Liver (tissue), 7 donors: ENCODE measurements at regions not wholly inside any gene's neighbourhood (a gene's known extent, or its start where the extent isn't known, plus 50 kb on each side); places are given as distances from the start of the nearest gene placed in this dataset.

Source experiments
- DNase-seq: peaks from one replicate; pipeline ENCODE4 v3.0.0-alpha.2; 2017; ENCODE audit warnings: low spot score
- H3K27ac ChIP-seq, 2 donors: one replicate each; pipeline ENCODE4 v1.7.0; 2013; ENCODE audit warnings: inconsistent platforms in 2 of 2, low read length in 2 of 2, control low read depth in 1 of 2, low read depth in 1 of 2, mild to moderate bottlenecking in 1 of 2
- H3K27me3 ChIP-seq, 4 donors: one replicate each; pipeline versions ENCODE4 v1.6.1 to v1.7.0; 2013; ENCODE audit warnings: low read length in 3 of 4, inconsistent platforms in 1 of 4, mild to moderate bottlenecking in 1 of 4, moderate library complexity in 1 of 4; ENCODE audit not compliant: control insufficient read depth in 4 of 4, insufficient read depth in 4 of 4
- H3K36me3 ChIP-seq, 4 donors: one replicate each; pipeline versions ENCODE4 v1.6.1 to v1.7.0; 2013; ENCODE audit warnings: low read length in 3 of 4, mild to moderate bottlenecking in 3 of 4, low read depth in 1 of 4, moderate library complexity in 1 of 4; ENCODE audit not compliant: control insufficient read depth in 4 of 4, insufficient read depth in 3 of 4
- H3K4me1 ChIP-seq, 4 donors: one replicate each; pipeline versions ENCODE4 v1.6.1 to v1.7.0; 2013; ENCODE audit warnings: low read length in 3 of 4, mild to moderate bottlenecking in 3 of 4, moderate library complexity in 1 of 4; ENCODE audit not compliant: control insufficient read depth in 4 of 4, insufficient read depth in 4 of 4
- H3K4me3 ChIP-seq, 3 donors: one replicate each; pipeline versions ENCODE4 v1.6.1 to v1.7.0; 2013; ENCODE audit warnings: low read length in 3 of 3, control low read depth in 1 of 3, low read depth in 1 of 3, mild to moderate bottlenecking in 1 of 3
- H3K9ac ChIP-seq, 2 donors: one replicate each; pipeline ENCODE4 v1.7.0; 2013; ENCODE audit warnings: low read length in 2 of 2, mild to moderate bottlenecking in 2 of 2, moderate library complexity in 2 of 2, control low read depth in 1 of 2, low read depth in 1 of 2
- H3K9me3 ChIP-seq, 4 donors: one replicate each; pipeline versions ENCODE4 v1.6.1 to v1.7.0; 2013; ENCODE audit warnings: low read length in 3 of 4; ENCODE audit not compliant: control insufficient read depth in 4 of 4
- EGR1 ChIP-seq, 2 donors: IDR thresholded peaks; 2 replicates each; pipeline ENCODE4 v1.6.1; 2016 to 2018; ENCODE audit warnings: antibody characterized with exemption in 2 of 2, low read depth in 2 of 2
- FOXA1 ChIP-seq: IDR thresholded peaks from 2 replicates; pipeline ENCODE4 v1.6.1; 2016; ENCODE audit warnings: antibody characterized with exemption
- FOXA2 ChIP-seq: IDR thresholded peaks from 2 replicates; pipeline ENCODE4 v1.6.1; 2016; ENCODE audit warnings: antibody characterized with exemption
- GABPA ChIP-seq, 2 donors: IDR thresholded peaks in 1 of 2; conservative IDR thresholded peaks in 1 of 2; 2 replicates each; pipeline ENCODE4 v1.6.1; 2016; ENCODE audit warnings: antibody characterized with exemption in 2 of 2, mild to moderate bottlenecking in 1 of 2, moderate library complexity in 1 of 2
- HNF4A ChIP-seq, 2 donors: conservative IDR thresholded peaks; 2 replicates each; pipeline ENCODE4 v1.6.1; 2016; ENCODE audit warnings: antibody characterized with exemption in 2 of 2, mild to moderate bottlenecking in 2 of 2
- HNF4G ChIP-seq: IDR thresholded peaks from 2 replicates; pipeline ENCODE4 v1.6.1; 2016; ENCODE audit warnings: antibody characterized with exemption
- JUND ChIP-seq, 2 donors: IDR thresholded peaks; 2 replicates each; pipeline ENCODE4 v1.6.1; 2016; ENCODE audit warnings: antibody characterized with exemption in 2 of 2
- NR2F2 ChIP-seq: IDR thresholded peaks from 2 replicates; pipeline ENCODE4 v1.6.1; 2016; ENCODE audit warnings: antibody characterized with exemption
- RAD21 ChIP-seq, 2 donors: IDR thresholded peaks; 2 replicates each; pipeline ENCODE4 v1.6.1; 2016; ENCODE audit warnings: antibody characterized with exemption in 2 of 2, mild to moderate bottlenecking in 2 of 2
- RXRA ChIP-seq, 2 donors: IDR thresholded peaks; 2 replicates each; pipeline ENCODE4 v1.6.1; 2017 to 2018; ENCODE audit warnings: antibody characterized with exemption in 2 of 2, mild to moderate bottlenecking in 1 of 2
- SP1 ChIP-seq: IDR thresholded peaks from 2 replicates; pipeline ENCODE4 v1.6.1; 2018; ENCODE audit warnings: antibody characterized with exemption, mild to moderate bottlenecking
- YY1 ChIP-seq: IDR thresholded peaks from 2 replicates; pipeline ENCODE4 v1.6.1; 2016; ENCODE audit warnings: antibody characterized with exemption, mild to moderate bottlenecking
- WGBS: extraction: QIAGEN DNeasy Blood & Tissue Kit; methylation state at CpG from one replicate; pipeline ENCODE4 v1.1.7; 2013; 5-methylcytosine and 5-hydroxymethylcytosine counted together
- TF ChIP-seq, protein P1 (sequence below): IDR thresholded peaks from 2 replicates; pipeline ENCODE4 v1.6.1; 2016; ENCODE audit warnings: antibody characterized with exemption, mild to moderate bottlenecking
- TF ChIP-seq, protein P2 (sequence below): IDR thresholded peaks from 2 replicates; pipeline ENCODE4 v1.6.1; 2016; ENCODE audit warnings: antibody characterized with exemption
- TF ChIP-seq, protein P3 (sequence below): IDR thresholded peaks from 2 replicates; pipeline ENCODE4 v1.6.1; 2016; ENCODE audit warnings: antibody characterized with exemption
- TF ChIP-seq, protein P4 (sequence below): IDR thresholded peaks from 2 replicates; pipeline ENCODE4 v1.6.1; 2016; ENCODE audit warnings: antibody characterized with exemption
- donor health status: healthy.
- donor health status: healthy.
- donor health status: healthy.
- donor health status: healthy.

DNA sequence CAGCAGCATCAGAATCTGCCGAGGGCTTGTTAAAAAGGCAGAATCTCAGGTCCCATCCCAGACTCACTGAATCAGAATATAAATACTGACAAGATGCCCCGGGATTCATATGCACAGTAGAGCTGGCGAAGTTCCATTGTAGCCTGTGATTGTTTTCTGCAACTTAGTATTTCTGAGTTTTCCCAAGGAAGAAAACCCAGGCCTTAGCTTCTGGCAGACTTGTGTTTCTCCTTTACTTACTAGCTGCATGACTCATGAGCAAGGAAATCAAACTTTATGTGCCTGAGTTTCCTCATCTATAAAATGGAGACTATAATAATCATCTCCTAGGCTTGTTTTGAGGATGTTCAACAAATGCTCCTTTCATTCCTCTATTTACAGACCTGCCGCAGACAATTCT lies 278.5 kb upstream of the PLEKHG7 start:
- DNase-seq, result no peak
- Histone ChIP-seq H3K36me3 (no peaks in the 10 kb centered on the region), H3K9ac (no peak overlapping the region), H3K9me3 (no peaks in the 10 kb centered on the region), H3K4me1 (no peaks in the 10 kb centered on the region), H3K27me3 (no peaks in the 10 kb centered on the region), H3K4me3 (no peak overlapping the region), H3K27ac (no peak overlapping the region)
- TF ChIP-seq, protein P1, sequence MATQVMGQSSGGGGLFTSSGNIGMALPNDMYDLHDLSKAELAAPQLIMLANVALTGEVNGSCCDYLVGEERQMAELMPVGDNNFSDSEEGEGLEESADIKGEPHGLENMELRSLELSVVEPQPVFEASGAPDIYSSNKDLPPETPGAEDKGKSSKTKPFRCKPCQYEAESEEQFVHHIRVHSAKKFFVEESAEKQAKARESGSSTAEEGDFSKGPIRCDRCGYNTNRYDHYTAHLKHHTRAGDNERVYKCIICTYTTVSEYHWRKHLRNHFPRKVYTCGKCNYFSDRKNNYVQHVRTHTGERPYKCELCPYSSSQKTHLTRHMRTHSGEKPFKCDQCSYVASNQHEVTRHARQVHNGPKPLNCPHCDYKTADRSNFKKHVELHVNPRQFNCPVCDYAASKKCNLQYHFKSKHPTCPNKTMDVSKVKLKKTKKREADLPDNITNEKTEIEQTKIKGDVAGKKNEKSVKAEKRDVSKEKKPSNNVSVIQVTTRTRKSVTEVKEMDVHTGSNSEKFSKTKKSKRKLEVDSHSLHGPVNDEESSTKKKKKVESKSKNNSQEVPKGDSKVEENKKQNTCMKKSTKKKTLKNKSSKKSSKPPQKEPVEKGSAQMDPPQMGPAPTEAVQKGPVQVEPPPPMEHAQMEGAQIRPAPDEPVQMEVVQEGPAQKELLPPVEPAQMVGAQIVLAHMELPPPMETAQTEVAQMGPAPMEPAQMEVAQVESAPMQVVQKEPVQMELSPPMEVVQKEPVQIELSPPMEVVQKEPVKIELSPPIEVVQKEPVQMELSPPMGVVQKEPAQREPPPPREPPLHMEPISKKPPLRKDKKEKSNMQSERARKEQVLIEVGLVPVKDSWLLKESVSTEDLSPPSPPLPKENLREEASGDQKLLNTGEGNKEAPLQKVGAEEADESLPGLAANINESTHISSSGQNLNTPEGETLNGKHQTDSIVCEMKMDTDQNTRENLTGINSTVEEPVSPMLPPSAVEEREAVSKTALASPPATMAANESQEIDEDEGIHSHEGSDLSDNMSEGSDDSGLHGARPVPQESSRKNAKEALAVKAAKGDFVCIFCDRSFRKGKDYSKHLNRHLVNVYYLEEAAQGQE, result no peak
- TF ChIP-seq, protein P2, sequence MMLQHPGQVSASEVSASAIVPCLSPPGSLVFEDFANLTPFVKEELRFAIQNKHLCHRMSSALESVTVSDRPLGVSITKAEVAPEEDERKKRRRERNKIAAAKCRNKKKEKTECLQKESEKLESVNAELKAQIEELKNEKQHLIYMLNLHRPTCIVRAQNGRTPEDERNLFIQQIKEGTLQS, result no peak
- TF ChIP-seq HNF4G (no peak), HNF4A (conservative IDR thresholded peaks at IDR 0.05) (no peak), FOXA2 (no peak), RAD21 (IDR thresholded peaks at IDR 0.05) (no peak), EGR1 (IDR thresholded peaks at IDR 0.05; ENCODE audit: low read depth in 2 of 2) (no peak)
- TF ChIP-seq, protein P3, sequence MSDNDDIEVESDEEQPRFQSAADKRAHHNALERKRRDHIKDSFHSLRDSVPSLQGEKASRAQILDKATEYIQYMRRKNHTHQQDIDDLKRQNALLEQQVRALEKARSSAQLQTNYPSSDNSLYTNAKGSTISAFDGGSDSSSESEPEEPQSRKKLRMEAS, result no peak
- WGBS, result 85% methylated on average over 4 of the region's 4 CpGs

DNA sequence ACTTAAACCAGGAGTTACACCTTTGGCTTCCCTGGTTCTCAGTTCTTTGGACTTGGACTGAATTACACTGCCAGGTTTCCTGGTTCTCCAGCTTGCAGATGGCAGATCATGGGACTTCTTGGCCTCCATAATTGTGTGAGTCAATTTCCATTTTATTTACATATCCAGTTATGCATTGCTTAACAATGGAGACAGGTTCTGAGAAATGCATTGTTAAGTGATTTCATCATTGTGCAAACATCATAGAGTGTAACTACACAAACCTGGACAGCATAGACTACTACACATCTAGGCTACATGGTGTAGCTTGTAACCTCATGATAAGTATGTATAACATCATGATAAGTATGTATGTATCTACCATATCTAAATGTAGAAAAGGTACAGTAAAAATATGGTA lies 276.1 kb upstream of the BTG1 start:
- no peaks in the 10 kb centered on the region for H3K4me1 ChIP-seq
- H3K36me3 ChIP-seq, result no peaks in the 10 kb centered on the region
- H3K9me3 ChIP-seq, result no peaks in the 10 kb centered on the region
- no peak overlapping the region for H3K27ac ChIP-seq
- H3K4me3 ChIP-seq, result no peak overlapping the region
- no peak for TF ChIP-seq HNF4A (conservative IDR thresholded peaks at IDR 0.05)
- TF ChIP-seq, protein P2, result no peak
- no peak for TF ChIP-seq NR2F2
- TF ChIP-seq SP1, result no peak
- no peak for TF ChIP-seq EGR1 (IDR thresholded peaks at IDR 0.05; ENCODE audit: low read depth in 2 of 2)
- no peak for TF ChIP-seq RXRA (IDR thresholded peaks at IDR 0.05)
- no peak overlapping the region for H3K9ac ChIP-seq
- no peak for DNase-seq
- no peaks in the 10 kb centered on the region for H3K27me3 ChIP-seq

DNA sequence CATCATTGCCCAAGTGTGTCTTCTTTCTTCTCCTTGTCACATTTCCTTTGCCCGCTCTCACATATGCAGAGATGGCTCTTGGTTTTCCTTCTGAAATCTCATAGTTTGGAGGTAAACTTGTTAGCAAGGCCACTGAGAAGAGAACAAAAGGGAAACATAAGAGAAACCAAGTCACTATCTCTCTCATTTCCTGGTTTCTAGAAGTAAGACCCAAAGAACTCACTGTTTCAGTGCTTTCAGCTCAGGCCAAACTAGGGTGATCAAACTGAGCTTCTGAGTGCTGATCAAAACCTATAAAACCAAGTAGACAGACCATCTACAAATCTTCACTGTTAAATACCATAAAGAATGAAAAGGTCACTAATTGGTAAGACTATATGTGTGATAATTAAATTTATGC lies 275.4 kb upstream of the BTG1 start:
- 98% methylated on average over 1 of the region's 1 CpG for WGBS
- TF ChIP-seq NR2F2, result no peak
- TF ChIP-seq HNF4G, result no peak
- TF ChIP-seq FOXA2, result no peak
- TF ChIP-seq, protein P3, result no peak
- no peak for TF ChIP-seq JUND (IDR thresholded peaks at IDR 0.05)
- no peak for TF ChIP-seq RAD21 (IDR thresholded peaks at IDR 0.05)
- no peak for TF ChIP-seq SP1
- TF ChIP-seq, protein P1, result no peak
- TF ChIP-seq RXRA (IDR thresholded peaks at IDR 0.05), result no peak
- no peak for TF ChIP-seq YY1
- TF ChIP-seq, protein P4, sequence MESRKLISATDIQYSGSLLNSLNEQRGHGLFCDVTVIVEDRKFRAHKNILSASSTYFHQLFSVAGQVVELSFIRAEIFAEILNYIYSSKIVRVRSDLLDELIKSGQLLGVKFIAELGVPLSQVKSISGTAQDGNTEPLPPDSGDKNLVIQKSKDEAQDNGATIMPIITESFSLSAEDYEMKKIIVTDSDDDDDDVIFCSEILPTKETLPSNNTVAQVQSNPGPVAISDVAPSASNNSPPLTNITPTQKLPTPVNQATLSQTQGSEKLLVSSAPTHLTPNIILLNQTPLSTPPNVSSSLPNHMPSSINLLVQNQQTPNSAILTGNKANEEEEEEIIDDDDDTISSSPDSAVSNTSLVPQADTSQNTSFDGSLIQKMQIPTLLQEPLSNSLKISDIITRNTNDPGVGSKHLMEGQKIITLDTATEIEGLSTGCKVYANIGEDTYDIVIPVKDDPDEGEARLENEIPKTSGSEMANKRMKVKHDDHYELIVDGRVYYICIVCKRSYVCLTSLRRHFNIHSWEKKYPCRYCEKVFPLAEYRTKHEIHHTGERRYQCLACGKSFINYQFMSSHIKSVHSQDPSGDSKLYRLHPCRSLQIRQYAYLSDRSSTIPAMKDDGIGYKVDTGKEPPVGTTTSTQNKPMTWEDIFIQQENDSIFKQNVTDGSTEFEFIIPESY, result no peak
- no peak for TF ChIP-seq EGR1 (IDR thresholded peaks at IDR 0.05; ENCODE audit: low read depth in 2 of 2)
- TF ChIP-seq, protein P2, result no peak
- no peak for TF ChIP-seq HNF4A (conservative IDR thresholded peaks at IDR 0.05)
- no peak for TF ChIP-seq FOXA1
- TF ChIP-seq GABPA (IDR thresholded peaks at IDR 0.05 in 1 of 2, conservative IDR thresholded peaks at IDR 0.05 in 1 of 2), result no peak

More for the DNA sequence above, 275.4 kb upstream of the BTG1 start:
- H3K27ac ChIP-seq, result no peak overlapping the region
- H3K9me3 ChIP-seq, result no peaks in the 10 kb centered on the region
- no peaks in the 10 kb centered on the region for H3K27me3 ChIP-seq
- H3K4me3 ChIP-seq, result no peak overlapping the region
- no peaks in the 10 kb centered on the region for H3K36me3 ChIP-seq
- H3K4me1 ChIP-seq, result no peaks in the 10 kb centered on the region
- DNase-seq, result no peak
- no peak overlapping the region for H3K9ac ChIP-seq
